ENCODE measurements at regions not wholly inside any gene's neighbourhood (a gene's known extent, or its start where the extent isn't known, plus 50 kb on each side); places are given as distances from the start of the nearest gene placed in this dataset.

- no peaks in the 10 kb centered on the region for H3K9me3 ChIP-seq (ENCODE audit: severe bottlenecking)
- peak overlapping the region; percentile 93 for H3K27ac ChIP-seq (ENCODE audit: poor library complexity, severe bottlenecking)
- no peak overlapping the region for H3K4me3 ChIP-seq (ENCODE audit: severe bottlenecking)
- H3K36me3 ChIP-seq (ENCODE audit: low read depth): no peaks in the 10 kb centered on the region
- H3K4me1 ChIP-seq (ENCODE audit: insufficient read depth, poor library complexity, severe bottlenecking): peaks cover 26% of the 10 kb centered on the region
- no peaks in the 10 kb centered on the region for H3K27me3 ChIP-seq (ENCODE audit: insufficient read depth, poor library complexity, severe bottlenecking)
- ATAC-seq (ENCODE audit: low read depth): no peak
- no peak for TF ChIP-seq CTCF (IDR thresholded peaks at IDR 0.05; ENCODE audit: poor library complexity, severe bottlenecking)
- DNase-seq (ENCODE audit: low spot score): no peak
Measured at GRCh38 chr15:98164986-98165385, 204.5 kb downstream of the ARRDC4 start.

- Histone ChIP-seq H3K9me3 (ENCODE audit: severe bottlenecking) (no peaks in the 10 kb centered on the region), H3K27ac (ENCODE audit: poor library complexity, severe bottlenecking) (no peak overlapping the region), H3K4me3 (ENCODE audit: severe bottlenecking) (no peak overlapping the region), H3K36me3 (ENCODE audit: low read depth) (no peaks in the 10 kb centered on the region), H3K4me1 (ENCODE audit: insufficient read depth, poor library complexity, severe bottlenecking) (peaks cover 26% of the 10 kb centered on the region), H3K27me3 (ENCODE audit: insufficient read depth, poor library complexity, severe bottlenecking) (no peaks in the 10 kb centered on the region)
- no peak for TF ChIP-seq CTCF (IDR thresholded peaks at IDR 0.05; ENCODE audit: poor library complexity, severe bottlenecking)
- ATAC-seq (ENCODE audit: low read depth) (no peak), DNase-seq (ENCODE audit: low spot score) (no peak)
Measured at GRCh38 chr15:98167722-98168268, 207.3 kb downstream of the ARRDC4 start.

DNA sequence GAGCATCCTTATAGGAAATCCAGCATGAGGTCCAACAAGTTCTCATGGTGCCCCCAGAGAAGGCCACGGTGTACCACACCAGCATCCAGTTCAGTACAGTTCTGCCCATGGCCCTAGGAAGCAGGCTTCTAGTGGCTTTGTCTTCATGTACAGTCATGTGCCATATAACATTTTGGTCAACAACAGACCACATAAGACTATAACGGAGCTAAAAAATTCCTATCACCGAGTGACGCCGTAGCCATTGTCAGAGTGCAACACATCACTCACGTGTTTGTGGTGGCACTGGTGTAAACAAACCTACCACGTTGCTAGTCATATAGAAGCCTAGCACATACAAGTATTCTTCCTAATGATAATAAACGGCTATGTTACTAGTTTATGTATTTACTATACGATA is 209.0 kb downstream of the ARRDC4 start:
- no peak for ATAC-seq (ENCODE audit: low read depth)
- Histone ChIP-seq H3K4me3 (ENCODE audit: severe bottlenecking) (no peak overlapping the region), H3K4me1 (ENCODE audit: insufficient read depth, poor library complexity, severe bottlenecking) (peaks cover 21% of the 10 kb centered on the region), H3K27ac (ENCODE audit: poor library complexity, severe bottlenecking) (no peak overlapping the region), H3K9me3 (ENCODE audit: severe bottlenecking) (no peaks in the 10 kb centered on the region), H3K27me3 (ENCODE audit: insufficient read depth, poor library complexity, severe bottlenecking) (no peaks in the 10 kb centered on the region), H3K36me3 (ENCODE audit: low read depth) (no peaks in the 10 kb centered on the region)
- DNase-seq (ENCODE audit: low spot score): no peak
- no peak for TF ChIP-seq CTCF (IDR thresholded peaks at IDR 0.05; ENCODE audit: poor library complexity, severe bottlenecking)

DNA sequence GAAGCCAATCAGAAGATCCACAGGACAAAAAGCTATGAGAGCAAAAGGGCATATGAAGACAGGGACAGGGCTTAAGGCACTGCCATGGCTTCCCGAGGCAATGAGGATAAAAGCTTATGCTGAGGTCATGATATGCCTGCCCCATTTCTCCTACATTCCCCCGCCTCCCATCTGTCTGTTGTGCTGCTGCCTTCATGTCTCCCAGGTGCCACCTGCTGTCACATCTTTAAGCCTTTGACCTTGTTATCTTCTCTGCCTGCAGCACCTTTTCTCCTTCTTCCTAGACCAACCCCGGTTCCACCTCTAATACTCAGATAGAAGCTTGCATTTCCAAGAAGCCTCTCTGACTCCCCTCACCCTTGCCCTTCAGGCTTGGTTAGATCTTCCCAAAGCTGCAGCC is 213.8 kb downstream of the ARRDC4 start:
- Histone ChIP-seq H3K36me3 (ENCODE audit: low read depth) (no peaks in the 10 kb centered on the region), H3K4me3 (ENCODE audit: severe bottlenecking) (no peak overlapping the region), H3K27me3 (ENCODE audit: insufficient read depth, poor library complexity, severe bottlenecking) (no peaks in the 10 kb centered on the region), H3K27ac (ENCODE audit: poor library complexity, severe bottlenecking) (no peak overlapping the region), H3K9me3 (ENCODE audit: severe bottlenecking) (no peaks in the 10 kb centered on the region), H3K4me1 (ENCODE audit: insufficient read depth, poor library complexity, severe bottlenecking) (peaks cover 3% of the 10 kb centered on the region)
- DNase-seq (ENCODE audit: low spot score): no peak
- peak; percentile 81 for TF ChIP-seq CTCF (IDR thresholded peaks at IDR 0.05; ENCODE audit: poor library complexity, severe bottlenecking)
- peak; percentile 58 for ATAC-seq (ENCODE audit: low read depth)

DNA sequence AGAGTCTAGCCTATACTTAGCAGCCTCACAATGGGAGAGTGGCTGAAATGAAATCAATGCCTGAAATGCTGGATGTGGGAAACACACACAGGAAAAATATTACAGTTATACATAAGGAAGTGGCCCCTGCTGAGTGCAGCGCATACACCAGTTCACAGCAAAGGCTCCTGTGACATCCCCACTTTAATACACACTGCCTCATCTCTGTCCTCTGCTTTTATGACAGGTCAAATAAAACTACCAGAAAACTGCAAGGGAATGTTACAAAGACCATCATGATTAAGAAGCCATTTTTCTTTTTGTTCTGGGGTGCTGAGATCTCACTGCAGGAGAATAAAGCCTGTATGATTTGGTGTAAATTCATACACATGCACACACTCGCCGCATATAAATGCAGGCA is 214.3 kb downstream of the ARRDC4 start:
- ATAC-seq (ENCODE audit: low read depth): no peak
- Histone ChIP-seq H3K27ac (ENCODE audit: poor library complexity, severe bottlenecking) (no peak overlapping the region), H3K9me3 (ENCODE audit: severe bottlenecking) (no peaks in the 10 kb centered on the region), H3K4me1 (ENCODE audit: insufficient read depth, poor library complexity, severe bottlenecking) (peaks cover 3% of the 10 kb centered on the region), H3K36me3 (ENCODE audit: low read depth) (no peaks in the 10 kb centered on the region), H3K4me3 (ENCODE audit: severe bottlenecking) (no peak overlapping the region), H3K27me3 (ENCODE audit: insufficient read depth, poor library complexity, severe bottlenecking) (no peaks in the 10 kb centered on the region)
- no peak for DNase-seq (ENCODE audit: low spot score)
- TF ChIP-seq CTCF (IDR thresholded peaks at IDR 0.05; ENCODE audit: poor library complexity, severe bottlenecking): no peak
